H54 (cell line): ENCODE measurements at regions not wholly inside any gene's neighbourhood (a gene's known extent, or its start where the extent isn't known, plus 50 kb on each side); places are given as distances from the start of the nearest gene placed in this dataset.

Experiments
- DNase-seq: peaks from one replicate; pipeline ENCODE4 v3.0.0; 2011; ENCODE audit warnings: low spot score, mixed read lengths; ENCODE audit not compliant: insufficient read length
- FAIRE-seq: peaks from 3 replicates; lab custom pipeline; 2011; peaks lifted over from hg19 to GRCh38; lab: Jason Lieb, UNC
- POLR2A ChIP-seq: IDR thresholded peaks from 2 replicates; pipeline ENCODE4 v1.6.1; 2011; ENCODE audit warnings: low read depth, mild to moderate bottlenecking, low read length

GRCh38 chr3:150165396-150166094 is 194.8 kb upstream of the PFN2 start:
- TF ChIP-seq POLR2A, result no peak
- no peak for FAIRE-seq
- no peak for DNase-seq

GRCh38 chr3:150161011-150161410 is 190.3 kb upstream of the PFN2 start:
- peak; percentile 57 for FAIRE-seq
- TF ChIP-seq POLR2A, result no peak
- DNase-seq, result no peak

- TF ChIP-seq POLR2A, result no peak
- DNase-seq, result no peak
- FAIRE-seq, result no peak
Measured at GRCh38 chr3:150158943-150159625, 188.4 kb upstream of the PFN2 start.

- TF ChIP-seq POLR2A, result no peak
- DNase-seq, result no peak
- FAIRE-seq, result peak; percentile 76
Measured at GRCh38 chr3:150152567-150152966, 181.9 kb upstream of the PFN2 start.

GRCh38 chr3:150150633-150151032 is 179.9 kb upstream of the PFN2 start:
- DNase-seq (no peak), FAIRE-seq (no peak)
- TF ChIP-seq POLR2A, result no peak

GRCh38 chr3:150149651-150150051 is 179.0 kb upstream of the PFN2 start:
- no peak for TF ChIP-seq POLR2A
- DNase-seq (no peak), FAIRE-seq (no peak)

- TF ChIP-seq POLR2A, result no peak
- FAIRE-seq, result no peak
- DNase-seq, result no peak
Measured at GRCh38 chr3:150148227-150148626, 177.5 kb upstream of the PFN2 start.

- FAIRE-seq, result no peak
- TF ChIP-seq POLR2A, result no peak
- no peak for DNase-seq
Measured at GRCh38 chr3:150147776-150148175, 177.1 kb upstream of the PFN2 start.

GRCh38 chr3:150146991-150147761 is 176.5 kb upstream of the PFN2 start:
- FAIRE-seq (peak; percentile 93), DNase-seq (peak; percentile 51)
- no peak for TF ChIP-seq POLR2A

- FAIRE-seq, result no peak
- no peak for TF ChIP-seq POLR2A
- no peak for DNase-seq
Measured at GRCh38 chr3:150145659-150146058, 175.0 kb upstream of the PFN2 start.

- no peak for FAIRE-seq
- DNase-seq, result no peak
- no peak for TF ChIP-seq POLR2A
Measured at GRCh38 chr3:150144191-150144708, 173.6 kb upstream of the PFN2 start.

GRCh38 chr3:150142936-150143335 is 172.2 kb upstream of the PFN2 start:
- FAIRE-seq (no peak), DNase-seq (no peak)
- no peak for TF ChIP-seq POLR2A

GRCh38 chr3:150141790-150142326 is 171.2 kb upstream of the PFN2 start:
- TF ChIP-seq POLR2A, result no peak
- no peak for FAIRE-seq
- no peak for DNase-seq
